A673 (cell line): ENCODE measurements at regions not wholly inside any gene's neighbourhood (a gene's known extent, or its start where the extent isn't known, plus 50 kb on each side); places are given as distances from the start of the nearest gene placed in this dataset.

Experiments
- EZH2 ChIP-seq: fragments of 200-600 bp; sonication (generic); IDR thresholded peaks from 2 replicates; pipeline ENCODE4 v1.6.1; 2017; ENCODE audit warnings: borderline replicate concordance, low read depth, mild to moderate bottlenecking, mixed read lengths, antibody characterized with exemption, low read length; ENCODE audit not compliant: poor library complexity, severe bottlenecking
- TF ChIP-seq, protein P1 (sequence below): fragments of 300-800, 200-600 bp; sonication (generic); conservative IDR thresholded peaks from 2 replicates; pipeline ENCODE4 v1.5.1; 2017; ENCODE audit warnings: low read depth, mild to moderate bottlenecking, antibody characterized with exemption, low read length, moderate library complexity, mixed read lengths

DNA sequence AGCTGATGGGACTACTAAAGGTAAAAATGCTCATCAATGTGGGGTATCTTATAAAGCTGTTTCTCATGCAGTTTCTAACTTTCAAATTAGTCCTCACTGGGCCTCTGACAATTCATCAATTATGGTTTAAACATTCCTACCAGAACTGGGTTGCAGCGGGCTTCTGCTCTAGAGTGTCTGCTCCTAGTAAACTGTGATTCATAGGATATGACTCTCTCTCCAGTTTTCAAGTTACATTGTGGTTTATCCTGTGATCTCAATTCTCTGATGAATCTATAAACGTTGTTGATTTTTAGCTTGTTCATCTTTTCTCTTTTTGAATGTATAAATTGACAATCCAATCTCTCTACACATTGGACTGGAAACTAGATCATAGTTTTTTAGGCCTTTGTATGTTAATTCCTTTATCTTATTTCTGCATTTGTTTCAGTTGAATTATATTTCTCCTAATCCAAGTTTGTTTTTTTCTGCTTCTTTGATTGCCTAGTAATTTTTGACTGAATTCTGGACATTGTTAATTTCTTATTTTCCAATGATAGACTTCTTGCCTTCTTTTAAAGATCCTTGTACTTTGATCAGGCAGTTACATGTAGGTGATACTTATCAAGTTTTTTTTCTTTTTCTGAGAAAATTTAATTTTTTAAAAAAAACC is 822.6 kb downstream of the TLE1 start:
- TF ChIP-seq, protein P1, sequence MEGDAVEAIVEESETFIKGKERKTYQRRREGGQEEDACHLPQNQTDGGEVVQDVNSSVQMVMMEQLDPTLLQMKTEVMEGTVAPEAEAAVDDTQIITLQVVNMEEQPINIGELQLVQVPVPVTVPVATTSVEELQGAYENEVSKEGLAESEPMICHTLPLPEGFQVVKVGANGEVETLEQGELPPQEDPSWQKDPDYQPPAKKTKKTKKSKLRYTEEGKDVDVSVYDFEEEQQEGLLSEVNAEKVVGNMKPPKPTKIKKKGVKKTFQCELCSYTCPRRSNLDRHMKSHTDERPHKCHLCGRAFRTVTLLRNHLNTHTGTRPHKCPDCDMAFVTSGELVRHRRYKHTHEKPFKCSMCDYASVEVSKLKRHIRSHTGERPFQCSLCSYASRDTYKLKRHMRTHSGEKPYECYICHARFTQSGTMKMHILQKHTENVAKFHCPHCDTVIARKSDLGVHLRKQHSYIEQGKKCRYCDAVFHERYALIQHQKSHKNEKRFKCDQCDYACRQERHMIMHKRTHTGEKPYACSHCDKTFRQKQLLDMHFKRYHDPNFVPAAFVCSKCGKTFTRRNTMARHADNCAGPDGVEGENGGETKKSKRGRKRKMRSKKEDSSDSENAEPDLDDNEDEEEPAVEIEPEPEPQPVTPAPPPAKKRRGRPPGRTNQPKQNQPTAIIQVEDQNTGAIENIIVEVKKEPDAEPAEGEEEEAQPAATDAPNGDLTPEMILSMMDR = no peak
- TF ChIP-seq EZH2 = no peak
